ENCODE measurements at regions not wholly inside any gene's neighbourhood (a gene's known extent, or its start where the extent isn't known, plus 50 kb on each side); places are given as distances from the start of the nearest gene placed in this dataset.
"Not testable (repeated sequence)": the region's sequence is repeated elsewhere in the genome, so short reads cannot be mapped to it uniquely, and the experiment has no call there.

- not testable (repeated sequence) for DNase-seq; H4K91ac ChIP-seq (ENCODE audit: low read length); H2AFZ ChIP-seq (ENCODE audit: low read depth, low read length); H2BK12ac ChIP-seq (ENCODE audit: low read length in 2 of 2); H4K8ac ChIP-seq (ENCODE audit: low read length); H3K4me3 ChIP-seq (ENCODE audit: insufficient read depth in 1 of 2, low read depth in 1 of 2, low read length in 2 of 2); H3K14ac ChIP-seq (ENCODE audit: low read length in 2 of 2); H3K9ac ChIP-seq (ENCODE audit: low read length); H3K79me1 ChIP-seq (replicated peaks; ENCODE audit: low read length, poor library complexity, severe bottlenecking); H3K4me2 ChIP-seq (ENCODE audit: low read length, poor library complexity, severe bottlenecking); H2BK5ac ChIP-seq (ENCODE audit: low read depth, low read length, poor library complexity, severe bottlenecking); H3K27me3 ChIP-seq (ENCODE audit: control insufficient read depth in 1 of 2, insufficient read depth in 1 of 2, low read length in 2 of 2); H3K23ac ChIP-seq (ENCODE audit: low read length in 2 of 2); H2AK5ac ChIP-seq (ENCODE audit: low read length, severe bottlenecking); H3K4ac ChIP-seq (ENCODE audit: low read depth in 1 of 2, low read length in 2 of 2); H2BK15ac ChIP-seq (ENCODE audit: low read depth, poor library complexity, severe bottlenecking); H3K9me3 ChIP-seq (ENCODE audit: control insufficient read depth, low read length); H3K18ac ChIP-seq (ENCODE audit: low read depth in 1 of 2, low read length in 2 of 2); H3K27ac ChIP-seq (ENCODE audit: low read length, poor library complexity, severe bottlenecking); H2BK120ac ChIP-seq (ENCODE audit: low read depth, low read length); H3K4me1 ChIP-seq (ENCODE audit: control insufficient read depth, insufficient read depth, low read depth, low read length)
- H3K36me3 ChIP-seq (ENCODE audit: control insufficient read depth in 1 of 2, insufficient read depth in 2 of 2, low read depth in 1 of 2, low read length in 2 of 2), result peaks cover 17 to 49% of the 10 kb centered on the region in 2 experiments
- WGBS, result 82% methylated on average over 6 of the region's 13 CpGs
These were observed 51.5 kb upstream of the MUC20 start for GRCh38 chr3:195669310-195669709.

GRCh38 chr3:195668131-195668766, 52.5 kb upstream of the MUC20 start:
- not testable (repeated sequence) for H3K4me1 ChIP-seq (ENCODE audit: control insufficient read depth, insufficient read depth, low read depth, low read length); H2AFZ ChIP-seq (ENCODE audit: low read depth, low read length); H3K23ac ChIP-seq (ENCODE audit: low read length in 2 of 2); H2BK5ac ChIP-seq (ENCODE audit: low read depth, low read length, poor library complexity, severe bottlenecking); H3K14ac ChIP-seq (ENCODE audit: low read length in 2 of 2); H3K9me3 ChIP-seq (ENCODE audit: control insufficient read depth, low read length); H3K27ac ChIP-seq (ENCODE audit: low read length, poor library complexity, severe bottlenecking); H3K4me2 ChIP-seq (ENCODE audit: low read length, poor library complexity, severe bottlenecking); H3K9ac ChIP-seq (ENCODE audit: low read length); H2BK12ac ChIP-seq (ENCODE audit: low read length in 2 of 2); H2BK120ac ChIP-seq (ENCODE audit: low read depth, low read length); H3K79me1 ChIP-seq (replicated peaks; ENCODE audit: low read length, poor library complexity, severe bottlenecking); H4K8ac ChIP-seq (ENCODE audit: low read length); H4K91ac ChIP-seq (ENCODE audit: low read length); DNase-seq; H3K4me3 ChIP-seq (ENCODE audit: insufficient read depth in 1 of 2, low read depth in 1 of 2, low read length in 2 of 2); H3K4ac ChIP-seq (ENCODE audit: low read depth in 1 of 2, low read length in 2 of 2); H2AK5ac ChIP-seq (ENCODE audit: low read length, severe bottlenecking); H2BK15ac ChIP-seq (ENCODE audit: low read depth, poor library complexity, severe bottlenecking); H3K27me3 ChIP-seq (ENCODE audit: control insufficient read depth in 1 of 2, insufficient read depth in 1 of 2, low read length in 2 of 2); H3K18ac ChIP-seq (ENCODE audit: low read depth in 1 of 2, low read length in 2 of 2)
- H3K36me3 ChIP-seq (ENCODE audit: control insufficient read depth in 1 of 2, insufficient read depth in 2 of 2, low read depth in 1 of 2, low read length in 2 of 2), result peaks cover 15 to 47% of the 10 kb centered on the region in 2 experiments
- 98% methylated on average over 7 of the region's 24 CpGs for WGBS

GRCh38 chr3:195665311-195665710, 55.5 kb upstream of the MUC20 start:
- WGBS, result no CpG with 5 or more reads among the region's 19 CpGs
- H2BK15ac ChIP-seq (ENCODE audit: low read depth, poor library complexity, severe bottlenecking); H4K8ac ChIP-seq (ENCODE audit: low read length); H2BK12ac ChIP-seq (ENCODE audit: low read length in 2 of 2); H3K4me1 ChIP-seq (ENCODE audit: control insufficient read depth, insufficient read depth, low read depth, low read length); H3K4me3 ChIP-seq (ENCODE audit: insufficient read depth in 1 of 2, low read depth in 1 of 2, low read length in 2 of 2); DNase-seq; H3K9me3 ChIP-seq (ENCODE audit: control insufficient read depth, low read length); H4K91ac ChIP-seq (ENCODE audit: low read length); H2BK120ac ChIP-seq (ENCODE audit: low read depth, low read length); H3K79me1 ChIP-seq (replicated peaks; ENCODE audit: low read length, poor library complexity, severe bottlenecking); H3K9ac ChIP-seq (ENCODE audit: low read length); H3K27ac ChIP-seq (ENCODE audit: low read length, poor library complexity, severe bottlenecking); H2AFZ ChIP-seq (ENCODE audit: low read depth, low read length); H2AK5ac ChIP-seq (ENCODE audit: low read length, severe bottlenecking); H3K4me2 ChIP-seq (ENCODE audit: low read length, poor library complexity, severe bottlenecking); H3K27me3 ChIP-seq (ENCODE audit: control insufficient read depth in 1 of 2, insufficient read depth in 1 of 2, low read length in 2 of 2); H3K4ac ChIP-seq (ENCODE audit: low read depth in 1 of 2, low read length in 2 of 2); H3K18ac ChIP-seq (ENCODE audit: low read depth in 1 of 2, low read length in 2 of 2); H2BK5ac ChIP-seq (ENCODE audit: low read depth, low read length, poor library complexity, severe bottlenecking); H3K23ac ChIP-seq (ENCODE audit: low read length in 2 of 2); H3K14ac ChIP-seq (ENCODE audit: low read length in 2 of 2): not testable (repeated sequence)
- H3K36me3 ChIP-seq (ENCODE audit: control insufficient read depth in 1 of 2, insufficient read depth in 2 of 2, low read depth in 1 of 2, low read length in 2 of 2), result peaks cover 14 to 29% of the 10 kb centered on the region in 2 experiments

GRCh38 chr3:195664131-195664530, 56.6 kb upstream of the MUC20 start:
- not testable (repeated sequence) for H3K4ac ChIP-seq (ENCODE audit: low read depth in 1 of 2, low read length in 2 of 2); H2BK15ac ChIP-seq (ENCODE audit: low read depth, poor library complexity, severe bottlenecking); H2AK5ac ChIP-seq (ENCODE audit: low read length, severe bottlenecking); H3K79me1 ChIP-seq (replicated peaks; ENCODE audit: low read length, poor library complexity, severe bottlenecking); DNase-seq; H3K9me3 ChIP-seq (ENCODE audit: control insufficient read depth, low read length); H3K9ac ChIP-seq (ENCODE audit: low read length); H3K14ac ChIP-seq (ENCODE audit: low read length in 2 of 2); H3K23ac ChIP-seq (ENCODE audit: low read length in 2 of 2); H4K8ac ChIP-seq (ENCODE audit: low read length); H2BK120ac ChIP-seq (ENCODE audit: low read depth, low read length); H3K4me1 ChIP-seq (ENCODE audit: control insufficient read depth, insufficient read depth, low read depth, low read length); H3K27me3 ChIP-seq (ENCODE audit: control insufficient read depth in 1 of 2, insufficient read depth in 1 of 2, low read length in 2 of 2); H2AFZ ChIP-seq (ENCODE audit: low read depth, low read length); H2BK12ac ChIP-seq (ENCODE audit: low read length in 2 of 2); H2BK5ac ChIP-seq (ENCODE audit: low read depth, low read length, poor library complexity, severe bottlenecking); H3K4me2 ChIP-seq (ENCODE audit: low read length, poor library complexity, severe bottlenecking); H3K27ac ChIP-seq (ENCODE audit: low read length, poor library complexity, severe bottlenecking); H3K4me3 ChIP-seq (ENCODE audit: insufficient read depth in 1 of 2, low read depth in 1 of 2, low read length in 2 of 2); H3K18ac ChIP-seq (ENCODE audit: low read depth in 1 of 2, low read length in 2 of 2); H4K91ac ChIP-seq (ENCODE audit: low read length)
- H3K36me3 ChIP-seq (ENCODE audit: control insufficient read depth in 1 of 2, insufficient read depth in 2 of 2, low read depth in 1 of 2, low read length in 2 of 2), result peaks cover 14 to 26% of the 10 kb centered on the region in 2 experiments
- 92% methylated on average over 6 of the region's 12 CpGs for WGBS

Measured in mesenchymal stem cell (in vitro differentiated cells and primary cell).